ENCODE measurements at regions not wholly inside any gene's neighbourhood (a gene's known extent, or its start where the extent isn't known, plus 50 kb on each side); places are given as distances from the start of the nearest gene placed in this dataset.

GRCh38 chr1:60428127-60428526 lies 354.6 kb upstream of the C1orf87 start:
- ChIA-PET CTCF (interaction anchor here (1.0 kb wide), 1 partner anchor 98 kb away, joined by 3 read pairs; no protein-coding TSS in a partner anchor), POLR2A (no interaction called here)
- Mint-ChIP-seq H3K9me3 (no peaks in the 10 kb centered on the region), H3K27ac (no peak overlapping the region), H3K4me1 (no peaks in the 10 kb centered on the region), H3K36me3 (ENCODE audit: low read depth) (no peaks in the 10 kb centered on the region), H3K4me3 (no peak overlapping the region), H3K27me3 (no peaks in the 10 kb centered on the region)
- no peak for DNase-seq

- POLR2A ChIA-PET, result no interaction called here
- H3K36me3 Mint-ChIP-seq (ENCODE audit: low read depth), result no peaks in the 10 kb centered on the region
- H3K4me1 Mint-ChIP-seq, result no peaks in the 10 kb centered on the region
- no peak overlapping the region for H3K27ac Mint-ChIP-seq
- no peaks in the 10 kb centered on the region for H3K27me3 Mint-ChIP-seq
- DNase-seq, result no peak
- no peaks in the 10 kb centered on the region for H3K9me3 Mint-ChIP-seq
- H3K4me3 Mint-ChIP-seq, result no peak overlapping the region
- CTCF ChIA-PET, result interaction anchor here (1.0 kb wide), 1 partner anchor 99 kb away, joined by 3 read pairs; no protein-coding TSS in a partner anchor
These were observed 354.1 kb upstream of the C1orf87 start for GRCh38 chr1:60427701-60428100.

- no peaks in the 10 kb centered on the region for H3K27me3 Mint-ChIP-seq
- ChIA-PET CTCF (no interaction called here), POLR2A (no interaction called here)
- no peaks in the 10 kb centered on the region for H3K9me3 Mint-ChIP-seq
- H3K4me3 Mint-ChIP-seq, result no peak overlapping the region
- no peak for DNase-seq
- no peak overlapping the region for H3K27ac Mint-ChIP-seq
- H3K36me3 Mint-ChIP-seq (ENCODE audit: low read depth), result no peaks in the 10 kb centered on the region
- no peaks in the 10 kb centered on the region for H3K4me1 Mint-ChIP-seq
These were observed 353.6 kb upstream of the C1orf87 start for GRCh38 chr1:60427194-60427593.

- Mint-ChIP-seq H3K9me3 (no peaks in the 10 kb centered on the region), H3K36me3 (ENCODE audit: low read depth) (no peaks in the 10 kb centered on the region), H3K4me3 (no peak overlapping the region), H3K27me3 (no peaks in the 10 kb centered on the region), H3K4me1 (no peaks in the 10 kb centered on the region), H3K27ac (no peak overlapping the region)
- no peak for DNase-seq
- CTCF ChIA-PET, result no interaction called here
- POLR2A ChIA-PET, result no interaction called here
These were observed 352.0 kb upstream of the C1orf87 start for GRCh38 chr1:60425528-60425927.

- Mint-ChIP-seq H3K27ac (no peak overlapping the region), H3K9me3 (no peaks in the 10 kb centered on the region), H3K4me1 (no peaks in the 10 kb centered on the region), H3K27me3 (no peaks in the 10 kb centered on the region), H3K36me3 (ENCODE audit: low read depth) (no peaks in the 10 kb centered on the region), H3K4me3 (no peak overlapping the region)
- ChIA-PET CTCF (no interaction called here), POLR2A (no interaction called here)
- DNase-seq, result no peak
These were observed 349.7 kb upstream of the C1orf87 start for GRCh38 chr1:60423146-60423780.

GRCh38 chr1:60421965-60422364 lies 348.4 kb upstream of the C1orf87 start:
- no peak for DNase-seq
- no peaks in the 10 kb centered on the region for H3K36me3 Mint-ChIP-seq (ENCODE audit: low read depth)
- H3K4me3 Mint-ChIP-seq, result no peak overlapping the region
- CTCF ChIA-PET, result no interaction called here
- POLR2A ChIA-PET, result no interaction called here
- no peaks in the 10 kb centered on the region for H3K27me3 Mint-ChIP-seq
- no peaks in the 10 kb centered on the region for H3K9me3 Mint-ChIP-seq
- no peak overlapping the region for H3K27ac Mint-ChIP-seq
- H3K4me1 Mint-ChIP-seq, result no peaks in the 10 kb centered on the region

- H3K4me1 Mint-ChIP-seq, result no peaks in the 10 kb centered on the region
- H3K27ac Mint-ChIP-seq, result no peak overlapping the region
- H3K36me3 Mint-ChIP-seq (ENCODE audit: low read depth), result no peaks in the 10 kb centered on the region
- DNase-seq, result no peak
- no peak overlapping the region for H3K4me3 Mint-ChIP-seq
- ChIA-PET POLR2A (no interaction called here), CTCF (no interaction called here)
- no peaks in the 10 kb centered on the region for H3K27me3 Mint-ChIP-seq
- no peaks in the 10 kb centered on the region for H3K9me3 Mint-ChIP-seq
These were observed 345.5 kb upstream of the C1orf87 start for GRCh38 chr1:60419023-60419422.

GRCh38 chr1:60415696-60416095 lies 342.1 kb upstream of the C1orf87 start:
- Mint-ChIP-seq H3K9me3 (no peaks in the 10 kb centered on the region), H3K4me1 (no peaks in the 10 kb centered on the region), H3K36me3 (ENCODE audit: low read depth) (no peaks in the 10 kb centered on the region), H3K4me3 (no peak overlapping the region), H3K27me3 (no peaks in the 10 kb centered on the region), H3K27ac (no peak overlapping the region)
- CTCF ChIA-PET, result no interaction called here
- POLR2A ChIA-PET, result no interaction called here
- DNase-seq, result no peak

- no peak overlapping the region for H3K27ac Mint-ChIP-seq
- no peaks in the 10 kb centered on the region for H3K4me1 Mint-ChIP-seq
- ChIA-PET CTCF (no interaction called here), POLR2A (no interaction called here)
- H3K4me3 Mint-ChIP-seq, result no peak overlapping the region
- no peaks in the 10 kb centered on the region for H3K36me3 Mint-ChIP-seq (ENCODE audit: low read depth)
- DNase-seq, result no peak
- no peaks in the 10 kb centered on the region for H3K9me3 Mint-ChIP-seq
- H3K27me3 Mint-ChIP-seq, result no peaks in the 10 kb centered on the region
These were observed 339.5 kb upstream of the C1orf87 start for GRCh38 chr1:60413091-60413490.

- no peaks in the 10 kb centered on the region for H3K9me3 Mint-ChIP-seq
- H3K27me3 Mint-ChIP-seq, result no peaks in the 10 kb centered on the region
- DNase-seq, result no peak
- no peak overlapping the region for H3K27ac Mint-ChIP-seq
- H3K4me1 Mint-ChIP-seq, result no peaks in the 10 kb centered on the region
- no peaks in the 10 kb centered on the region for H3K36me3 Mint-ChIP-seq (ENCODE audit: low read depth)
- CTCF ChIA-PET, result no interaction called here
- POLR2A ChIA-PET, result no interaction called here
- H3K4me3 Mint-ChIP-seq, result no peak overlapping the region
These were observed 338.0 kb upstream of the C1orf87 start for GRCh38 chr1:60411591-60411990.

- DNase-seq, result no peak
- H3K36me3 Mint-ChIP-seq (ENCODE audit: low read depth), result no peaks in the 10 kb centered on the region
- H3K27ac Mint-ChIP-seq, result no peak overlapping the region
- CTCF ChIA-PET, result no interaction called here
- no peaks in the 10 kb centered on the region for H3K9me3 Mint-ChIP-seq
- no peak overlapping the region for H3K4me3 Mint-ChIP-seq
- POLR2A ChIA-PET, result no interaction called here
- H3K27me3 Mint-ChIP-seq, result no peaks in the 10 kb centered on the region
- H3K4me1 Mint-ChIP-seq, result no peaks in the 10 kb centered on the region
These were observed 329.2 kb upstream of the C1orf87 start for GRCh38 chr1:60402816-60403215.

GRCh38 chr1:60402216-60402615 lies 328.6 kb upstream of the C1orf87 start:
- ChIA-PET CTCF (no interaction called here), POLR2A (no interaction called here)
- DNase-seq, result no peak
- no peaks in the 10 kb centered on the region for H3K9me3 Mint-ChIP-seq
- H3K27ac Mint-ChIP-seq, result no peak overlapping the region
- no peaks in the 10 kb centered on the region for H3K27me3 Mint-ChIP-seq
- no peaks in the 10 kb centered on the region for H3K36me3 Mint-ChIP-seq (ENCODE audit: low read depth)
- no peaks in the 10 kb centered on the region for H3K4me1 Mint-ChIP-seq
- no peak overlapping the region for H3K4me3 Mint-ChIP-seq

- H3K4me3 Mint-ChIP-seq, result no peak overlapping the region
- no peak overlapping the region for H3K27ac Mint-ChIP-seq
- no peak for DNase-seq
- no peaks in the 10 kb centered on the region for H3K9me3 Mint-ChIP-seq
- CTCF ChIA-PET, result interaction anchor here (0.6 kb wide), 1 partner anchor 365 kb away, joined by 3 read pairs; no protein-coding TSS in a partner anchor
- no peaks in the 10 kb centered on the region for H3K27me3 Mint-ChIP-seq
- POLR2A ChIA-PET, result no interaction called here
- no peaks in the 10 kb centered on the region for H3K4me1 Mint-ChIP-seq
- H3K36me3 Mint-ChIP-seq (ENCODE audit: low read depth), result no peaks in the 10 kb centered on the region
These were observed 320.9 kb upstream of the C1orf87 start for GRCh38 chr1:60394436-60394835.

GRCh38 chr1:60390593-60391282 lies 317.2 kb upstream of the C1orf87 start:
- ChIA-PET POLR2A (no interaction called here), CTCF (interaction anchor here (0.6 kb wide), 1 partner anchor 424 kb away, joined by 4 read pairs; no protein-coding TSS in a partner anchor)
- H3K27me3 Mint-ChIP-seq, result no peaks in the 10 kb centered on the region
- no peaks in the 10 kb centered on the region for H3K9me3 Mint-ChIP-seq
- no peak for DNase-seq
- H3K4me3 Mint-ChIP-seq, result no peak overlapping the region
- H3K4me1 Mint-ChIP-seq, result no peaks in the 10 kb centered on the region
- H3K27ac Mint-ChIP-seq, result no peak overlapping the region
- no peaks in the 10 kb centered on the region for H3K36me3 Mint-ChIP-seq (ENCODE audit: low read depth)

All from activated CD4-positive, alpha-beta T cell treated with anti-CD3 and anti-CD28 coated beads, Interleukin-2, amount 10 ng/mL, durations not matched to agents 7 days and 5 days (primary cell).